ENCODE measurements at regions not wholly inside any gene's neighbourhood (a gene's known extent, or its start where the extent isn't known, plus 50 kb on each side); places are given as distances from the start of the nearest gene placed in this dataset.
"Not testable (repeated sequence)": the region's sequence is repeated elsewhere in the genome, so short reads cannot be mapped to it uniquely, and the experiment has no call there.

GRCh38 chr2:111471791-111472530 is 351.2 kb downstream of the BCL2L11 start:
- not testable (repeated sequence) for TF ChIP-seq CTCF, POLR2A (IDR thresholded peaks at IDR 0.05)
